Cardiac fibroblast (primary cell): ENCODE measurements at regions not wholly inside any gene's neighbourhood (a gene's known extent, or its start where the extent isn't known, plus 50 kb on each side); places are given as distances from the start of the nearest gene placed in this dataset.
A peak's percentile ranks its signal among the peaks of the same experiment; 100 is the strongest.

ENCODE experiments used
- DNase-seq, 2 donors: peaks; one replicate each; pipeline versions ENCODE4 v3.0.0 to v3.0.0-alpha.2; 2010; ENCODE audit warnings: low read depth in 2 of 2
- H3K4me3 ChIP-seq, 2 donors: replicated peaks in 1 of 2; 1 replicate in 1 of 2; 2 replicates in 1 of 2; pipeline ENCODE4 v1.5.1; 2011; ENCODE audit warnings: low read depth in 2 of 2, low read length in 2 of 2, mild to moderate bottlenecking in 2 of 2, moderate library complexity in 1 of 2
- CTCF ChIP-seq: IDR thresholded peaks from one replicate; pipeline ENCODE4 v1.5.1; 2011; ENCODE audit warnings: low read depth, mild to moderate bottlenecking, low read length, inconsistent platforms

DNA sequence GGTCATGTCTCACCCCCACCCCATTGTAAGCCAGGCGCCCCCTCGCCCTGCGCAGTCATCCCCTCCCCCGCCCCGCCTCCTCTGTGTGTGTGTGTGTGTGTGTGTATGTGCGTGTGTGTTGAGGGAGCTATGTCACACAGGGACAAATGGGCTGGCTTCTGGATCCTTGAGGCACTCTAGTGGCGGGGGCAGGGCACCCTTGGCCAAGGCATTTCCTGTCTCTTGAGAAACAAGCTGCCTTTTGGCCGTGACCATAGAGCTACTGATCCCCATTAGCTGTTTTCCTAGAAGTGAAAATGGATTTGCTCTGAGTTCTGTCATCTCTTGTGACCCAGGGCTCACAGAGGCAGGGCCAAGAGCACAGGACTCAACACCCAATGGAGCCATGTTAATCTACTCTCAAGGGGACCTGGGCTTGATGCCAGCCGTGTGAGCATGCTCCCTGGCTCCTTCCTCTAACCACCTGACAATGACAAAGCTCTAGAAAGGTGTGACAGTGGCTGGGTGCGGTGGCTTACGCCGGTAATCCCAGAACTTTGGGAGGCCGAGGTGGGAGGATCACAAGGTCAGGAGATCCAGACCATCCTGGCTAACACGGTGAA lies 162.5 kb upstream of the BCOR start:
- TF ChIP-seq CTCF: no peak
- peak; percentile 30 to 71 for DNase-seq
- no peak overlapping the region for H3K4me3 ChIP-seq

GRCh38 chrX:40258909-40259308 lies 161.2 kb upstream of the BCOR start:
- TF ChIP-seq CTCF: no peak
- H3K4me3 ChIP-seq: no peak overlapping the region
- DNase-seq: no peak

GRCh38 chrX:40253771-40254170 lies 156.0 kb upstream of the BCOR start:
- no peak for DNase-seq
- no peak for TF ChIP-seq CTCF
- no peak overlapping the region for H3K4me3 ChIP-seq

DNA sequence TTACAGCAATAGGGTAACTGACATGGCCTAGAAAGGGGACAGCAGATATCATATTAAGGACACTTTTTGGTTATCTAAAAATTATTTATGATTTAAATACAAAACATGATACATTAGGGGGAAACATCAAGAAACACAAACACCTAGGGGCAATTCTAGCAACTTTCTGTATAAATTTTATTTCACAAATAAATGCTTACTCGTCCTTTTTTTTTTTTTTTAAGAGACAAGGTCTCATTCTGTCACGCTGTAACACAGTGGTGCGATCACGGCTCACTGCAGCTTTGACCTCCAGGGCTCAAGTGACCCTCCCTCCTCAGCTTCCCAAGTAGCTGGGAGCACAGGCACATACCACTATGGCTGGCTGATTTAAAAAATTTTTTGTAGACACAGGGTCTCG lies 151.8 kb upstream of the BCOR start:
- no peak overlapping the region for H3K4me3 ChIP-seq
- no peak for DNase-seq
- no peak for TF ChIP-seq CTCF

DNA sequence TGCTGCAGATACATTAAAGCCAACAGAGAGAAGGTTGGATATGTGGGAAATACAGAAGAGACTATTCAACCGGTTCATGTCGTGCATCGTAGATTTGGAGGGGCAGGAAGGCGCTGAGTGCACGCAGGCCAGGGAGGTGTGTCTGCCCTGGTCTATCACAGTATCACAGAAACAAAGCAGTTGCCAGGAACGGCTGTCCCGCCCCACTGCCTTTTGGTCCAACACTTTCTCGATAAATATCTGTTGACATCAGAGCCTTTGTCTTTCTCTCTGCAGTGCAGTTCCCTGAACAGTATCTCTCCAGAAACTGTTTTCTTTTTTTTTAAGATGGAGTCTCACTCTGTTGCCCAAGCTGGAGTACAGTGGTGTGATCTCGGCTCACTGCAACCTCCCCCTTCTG lies 151.1 kb upstream of the BCOR start:
- no peak for TF ChIP-seq CTCF
- DNase-seq: peak in 1 of 2 donors; percentile 13
- no peak overlapping the region for H3K4me3 ChIP-seq

- no peak overlapping the region for H3K4me3 ChIP-seq
- no peak for DNase-seq
- TF ChIP-seq CTCF: no peak
Observed at GRCh38 chrX:40247848-40248622, 150.3 kb upstream of the BCOR start.
